ENCODE measurements at regions not wholly inside any gene's neighbourhood (a gene's known extent, or its start where the extent isn't known, plus 50 kb on each side); places are given as distances from the start of the nearest gene placed in this dataset.

- TF ChIP-seq CTCF (IDR thresholded peaks at IDR 0.05): no peak
- no peak for ATAC-seq (ENCODE audit: insufficient number of reproducible peaks, low FRiP score, low read depth)
- H3K27me3 ChIP-seq (replicated peaks; ENCODE audit: insufficient read depth): no peaks in the 10 kb centered on the region
- no peak overlapping the region for H3K27ac ChIP-seq
- DNase-seq (ENCODE audit: low spot score): no peak
- no peaks in the 10 kb centered on the region for H3K9me3 ChIP-seq
- peaks cover 9 to 18% of the 10 kb centered on the region in 2 donors for H3K4me1 ChIP-seq (ENCODE audit: control insufficient read depth in 1 of 2, low read depth in 2 of 2)
- H3K4me3 ChIP-seq: no peak overlapping the region
- H3K36me3 ChIP-seq: no peaks in the 10 kb centered on the region
Observed at GRCh38 chr11:104333977-104334376, 170.0 kb upstream of the PDGFD start.

GRCh38 chr11:104332110-104332509, 168.2 kb upstream of the PDGFD start:
- ATAC-seq (ENCODE audit: insufficient number of reproducible peaks, low FRiP score, low read depth): no peak
- Histone ChIP-seq H3K9me3 (no peaks in the 10 kb centered on the region), H3K4me3 (no peak overlapping the region), H3K4me1 (ENCODE audit: control insufficient read depth in 1 of 2, low read depth in 2 of 2) (peaks cover 3 to 5% of the 10 kb centered on the region in 2 donors), H3K27me3 (replicated peaks; ENCODE audit: insufficient read depth) (no peaks in the 10 kb centered on the region), H3K36me3 (no peaks in the 10 kb centered on the region), H3K27ac (no peak overlapping the region)
- no peak for TF ChIP-seq CTCF (IDR thresholded peaks at IDR 0.05)
- no peak for DNase-seq (ENCODE audit: low spot score)

- H3K36me3 ChIP-seq: no peaks in the 10 kb centered on the region
- H3K9me3 ChIP-seq: no peaks in the 10 kb centered on the region
- no peak overlapping the region for H3K27ac ChIP-seq
- no peak for DNase-seq (ENCODE audit: low spot score)
- H3K4me3 ChIP-seq: no peak overlapping the region
- H3K27me3 ChIP-seq (replicated peaks; ENCODE audit: insufficient read depth): no peaks in the 10 kb centered on the region
- TF ChIP-seq CTCF (IDR thresholded peaks at IDR 0.05): no peak
- ATAC-seq (ENCODE audit: insufficient number of reproducible peaks, low FRiP score, low read depth): no peak
- no peaks in the 10 kb centered on the region for H3K4me1 ChIP-seq (ENCODE audit: control insufficient read depth in 1 of 2, low read depth in 2 of 2)
Observed at GRCh38 chr11:104329078-104329665, 165.2 kb upstream of the PDGFD start.

GRCh38 chr11:104328512-104328907, 164.6 kb upstream of the PDGFD start:
- H3K4me3 ChIP-seq: no peak overlapping the region
- H3K9me3 ChIP-seq: no peaks in the 10 kb centered on the region
- H3K27ac ChIP-seq: no peak overlapping the region
- H3K4me1 ChIP-seq (ENCODE audit: control insufficient read depth in 1 of 2, low read depth in 2 of 2): no peaks in the 10 kb centered on the region
- ATAC-seq (ENCODE audit: insufficient number of reproducible peaks, low FRiP score, low read depth): no peak
- DNase-seq (ENCODE audit: low spot score): no peak
- no peak for TF ChIP-seq CTCF (IDR thresholded peaks at IDR 0.05)
- H3K36me3 ChIP-seq: no peaks in the 10 kb centered on the region
- no peaks in the 10 kb centered on the region for H3K27me3 ChIP-seq (replicated peaks; ENCODE audit: insufficient read depth)

GRCh38 chr11:104327861-104328511, 164.0 kb upstream of the PDGFD start:
- no peak overlapping the region for H3K4me3 ChIP-seq
- no peak for ATAC-seq (ENCODE audit: insufficient number of reproducible peaks, low FRiP score, low read depth)
- TF ChIP-seq CTCF (IDR thresholded peaks at IDR 0.05): no peak
- no peak for DNase-seq (ENCODE audit: low spot score)
- H3K36me3 ChIP-seq: no peaks in the 10 kb centered on the region
- H3K27ac ChIP-seq: no peak overlapping the region
- no peaks in the 10 kb centered on the region for H3K4me1 ChIP-seq (ENCODE audit: control insufficient read depth in 1 of 2, low read depth in 2 of 2)
- no peaks in the 10 kb centered on the region for H3K27me3 ChIP-seq (replicated peaks; ENCODE audit: insufficient read depth)
- H3K9me3 ChIP-seq: no peaks in the 10 kb centered on the region
